NCI-H69 (cell line): ENCODE measurements at regions not wholly inside any gene's neighbourhood (a gene's known extent, or its start where the extent isn't known, plus 50 kb on each side); places are given as distances from the start of the nearest gene placed in this dataset.

Experiments used
- DNase-seq: peaks from one replicate; lab custom pipeline; 2025; lab: John Stamatoyannopoulos, UW

- DNase-seq = no peak
These were observed 194.6 kb upstream of the PDE1C start for GRCh38 chr7:32264702-32265284.

GRCh38 chr7:32263611-32264010 is 193.4 kb upstream of the PDE1C start:
- no peak for DNase-seq

DNA sequence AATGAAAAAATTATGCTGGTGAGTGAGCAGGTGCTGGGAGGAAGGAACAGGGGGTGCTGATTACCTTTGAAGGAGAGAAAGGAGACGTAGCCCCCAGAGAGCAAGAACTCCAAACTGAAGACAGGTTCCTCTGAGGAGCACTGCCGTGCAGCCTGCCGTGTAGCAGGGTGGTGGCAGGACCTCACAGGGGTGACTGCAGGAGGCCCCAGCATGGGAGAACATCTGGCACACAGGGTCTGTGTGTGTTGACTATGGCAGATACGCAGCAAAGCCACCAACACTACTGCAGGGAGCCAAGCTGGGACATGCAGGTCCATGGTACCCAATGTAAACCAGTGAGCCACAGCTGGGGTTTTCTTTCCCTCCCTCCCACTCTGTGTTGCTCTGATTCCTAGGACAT is 192.1 kb upstream of the PDE1C start:
- DNase-seq = no peak

DNA sequence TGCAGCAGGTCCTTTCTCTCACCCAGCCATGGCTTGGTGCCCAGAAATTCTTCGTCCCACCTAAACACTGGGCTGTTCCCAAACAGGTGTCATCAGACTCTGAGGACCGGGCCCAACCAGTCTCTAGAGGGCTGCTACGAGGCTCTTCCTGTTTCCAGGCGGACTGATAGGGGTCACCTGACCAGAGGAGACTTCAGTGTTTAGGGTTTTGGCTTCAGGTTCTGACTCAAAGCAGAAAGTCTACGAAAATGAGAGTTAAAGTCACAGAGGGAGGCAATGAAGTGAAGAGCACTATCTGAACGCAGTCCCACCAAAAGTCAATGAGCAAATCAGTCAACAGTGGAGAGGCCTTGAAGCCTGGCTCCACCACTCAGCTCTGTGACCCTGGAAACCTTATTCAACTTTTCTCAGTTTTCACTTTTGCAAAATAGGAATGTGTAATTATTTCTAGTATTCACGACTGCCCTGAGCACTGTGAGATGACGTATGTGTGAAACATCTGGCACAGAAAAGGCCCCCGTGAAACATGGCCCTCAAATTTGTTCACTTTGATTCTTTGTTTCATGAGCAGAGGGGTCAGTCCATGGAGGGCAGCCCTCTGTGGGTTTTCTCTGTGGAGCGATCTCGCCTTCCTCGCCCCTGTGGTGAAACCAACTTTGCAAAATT is 189.9 kb upstream of the PDE1C start:
- DNase-seq = no peak

- no peak for DNase-seq
These were observed 188.1 kb upstream of the PDE1C start for GRCh38 chr7:32258265-32258664.

DNA sequence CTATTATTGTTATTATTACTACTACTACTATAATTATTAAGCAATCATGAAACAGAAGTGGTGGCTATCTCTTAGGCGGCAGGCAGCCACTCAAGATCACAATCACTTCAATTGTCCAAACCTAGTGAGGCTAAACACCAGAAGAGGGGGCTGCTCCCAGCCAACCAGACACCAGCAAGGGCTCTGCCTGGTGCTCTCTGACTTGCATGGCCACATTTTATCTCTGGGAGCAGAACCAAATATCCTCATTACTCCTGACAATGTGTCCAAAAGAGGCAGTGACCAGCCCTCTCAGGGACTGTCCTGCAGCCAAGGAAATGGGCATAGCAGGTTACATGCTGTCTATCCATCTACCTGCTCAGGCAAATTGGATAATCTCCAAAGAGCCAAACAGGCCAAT is 187.4 kb upstream of the PDE1C start:
- no peak for DNase-seq

DNA sequence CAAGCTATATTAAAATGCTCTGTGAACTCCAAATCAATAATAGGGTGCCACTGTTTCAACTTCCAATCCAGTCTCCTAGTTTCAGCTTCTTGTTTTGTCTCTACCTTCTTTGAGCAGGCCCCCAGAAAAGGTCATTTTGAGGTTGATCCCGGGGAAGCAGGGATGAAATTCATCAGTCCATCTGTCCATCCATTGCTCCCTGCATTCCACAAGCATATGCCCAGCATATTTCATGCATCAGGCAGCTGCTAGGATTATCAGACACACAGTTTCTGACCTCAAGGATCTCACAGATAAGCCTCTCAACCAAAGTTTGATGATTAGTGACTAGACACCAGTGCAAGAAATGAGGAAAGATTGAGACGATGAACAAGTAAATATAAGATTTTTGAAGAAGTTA is 186.6 kb upstream of the PDE1C start:
- no peak for DNase-seq

- no peak for DNase-seq
These were observed 186.2 kb upstream of the PDE1C start for GRCh38 chr7:32256376-32256775.

GRCh38 chr7:32255036-32255435 is 184.8 kb upstream of the PDE1C start:
- DNase-seq = no peak

- DNase-seq = no peak
These were observed 183.1 kb upstream of the PDE1C start for GRCh38 chr7:32253299-32253698.

DNA sequence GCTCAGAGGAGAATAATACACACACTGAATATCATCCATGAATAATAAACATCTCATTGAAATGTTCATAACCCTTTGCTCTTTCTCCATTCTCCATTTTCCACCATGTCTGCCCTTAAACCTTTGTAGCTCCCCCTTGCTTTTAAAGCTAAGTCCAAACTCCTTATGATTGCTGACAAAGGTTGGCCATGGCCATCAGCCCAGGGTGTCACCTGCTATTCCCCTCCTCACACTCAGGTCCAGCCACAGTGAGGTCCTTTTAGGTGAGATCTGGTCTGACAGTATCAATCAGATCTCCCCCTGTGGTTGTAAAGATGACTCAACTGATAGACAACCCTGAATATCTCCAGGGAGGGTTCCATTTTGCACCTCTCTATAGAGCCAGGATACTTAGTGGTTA is 181.5 kb upstream of the PDE1C start:
- DNase-seq = no peak

DNA sequence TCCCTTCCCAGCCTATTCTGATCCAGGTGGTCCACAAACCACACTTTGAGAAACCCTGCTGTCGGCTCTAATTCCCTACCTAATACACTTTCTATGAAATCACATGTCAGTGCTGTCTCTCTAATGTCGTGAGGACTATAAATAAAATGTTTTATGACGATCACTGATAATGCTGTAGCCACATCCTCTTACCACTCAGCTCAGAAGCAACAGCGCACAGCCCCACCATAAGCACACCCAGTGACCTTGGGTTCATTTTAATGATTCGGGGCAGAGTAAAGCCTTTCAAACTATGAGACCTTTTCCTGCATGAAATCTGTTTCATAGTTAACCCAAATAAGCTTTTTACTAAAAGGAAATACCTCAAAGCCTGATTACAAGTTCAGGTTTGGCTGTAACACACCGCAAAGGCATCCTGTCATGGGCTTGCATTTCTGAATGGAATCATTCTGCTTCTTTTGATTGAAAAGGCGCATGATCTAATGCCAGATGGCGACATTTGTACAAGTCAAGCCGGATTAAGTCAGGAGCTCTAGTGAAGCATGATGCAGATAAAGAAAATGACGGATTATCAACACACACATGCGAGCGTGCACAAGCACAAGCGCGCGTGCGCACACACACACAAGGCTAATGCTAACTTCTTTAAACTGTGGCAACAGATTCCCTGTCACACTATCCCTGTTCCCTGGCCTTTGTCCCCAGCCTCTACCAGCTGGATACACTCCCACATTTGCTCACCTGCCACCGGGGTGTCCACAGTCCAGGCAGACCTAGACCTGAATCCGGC is 180.5 kb upstream of the PDE1C start:
- DNase-seq = no peak

GRCh38 chr7:32250003-32250402 is 179.8 kb upstream of the PDE1C start:
- DNase-seq = no peak

GRCh38 chr7:32248522-32248921 is 178.3 kb upstream of the PDE1C start:
- no peak for DNase-seq

- DNase-seq = no peak
These were observed 174.7 kb upstream of the PDE1C start for GRCh38 chr7:32244806-32245345.

DNA sequence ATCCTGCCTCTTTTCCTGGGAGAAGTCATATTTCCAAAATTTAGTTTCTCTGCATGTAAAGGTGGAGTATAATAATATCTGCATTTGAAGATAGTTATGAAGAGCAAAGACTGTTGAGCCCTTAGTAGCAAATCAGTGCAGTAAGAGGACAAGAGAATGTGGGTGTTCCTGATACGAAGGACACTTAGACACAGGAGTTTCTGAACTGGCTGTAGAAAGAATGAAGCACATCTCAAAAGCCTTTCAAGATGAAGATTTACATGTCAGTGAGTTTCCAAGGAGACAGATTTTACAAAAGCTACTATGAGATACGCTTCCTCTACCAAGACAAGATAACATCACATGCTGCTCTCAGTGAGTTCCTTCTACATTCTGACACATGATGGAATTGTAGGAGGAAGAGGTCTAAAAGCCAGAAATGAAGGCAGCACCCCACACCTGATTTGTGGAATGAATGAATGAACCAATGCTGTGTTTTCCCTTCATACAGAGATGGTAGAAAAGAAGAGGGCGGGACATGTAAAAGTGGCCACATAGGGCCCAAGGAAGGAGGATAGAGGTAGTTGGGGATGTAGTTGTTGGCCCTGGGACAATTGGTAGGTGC is 173.6 kb upstream of the PDE1C start:
- no peak for DNase-seq

GRCh38 chr7:32242436-32242835 is 172.2 kb upstream of the PDE1C start:
- DNase-seq = no peak

GRCh38 chr7:32241636-32242035 is 171.4 kb upstream of the PDE1C start:
- no peak for DNase-seq

- no peak for DNase-seq
These were observed 169.6 kb upstream of the PDE1C start for GRCh38 chr7:32239764-32240163.

- no peak for DNase-seq
These were observed 158.4 kb upstream of the PDE1C start for GRCh38 chr7:32228601-32229000.

GRCh38 chr7:32227746-32228145 is 157.5 kb upstream of the PDE1C start:
- DNase-seq = no peak

GRCh38 chr7:32224276-32224675 is 154.1 kb upstream of the PDE1C start:
- DNase-seq = no peak

DNA sequence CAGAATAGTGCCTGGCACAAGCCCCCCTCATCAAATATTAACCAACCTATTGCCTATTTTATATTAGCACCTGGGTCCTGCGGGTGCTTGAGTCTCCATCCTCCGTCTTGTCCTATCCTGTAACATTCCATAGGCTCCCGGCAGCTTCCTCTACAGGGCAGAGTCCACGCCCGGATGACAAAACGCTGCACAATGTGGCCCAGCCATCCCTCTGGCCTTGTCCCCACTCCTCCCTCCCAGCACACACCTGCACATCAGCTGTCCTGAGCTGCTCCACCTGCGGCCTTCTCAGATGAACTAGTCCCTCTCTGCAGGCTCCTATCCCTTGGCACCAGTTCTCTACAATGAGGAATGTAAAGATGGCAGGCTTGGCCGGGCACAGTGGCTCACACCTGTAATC is 153.5 kb upstream of the PDE1C start:
- DNase-seq = no peak
